ENCODE measurements at regions not wholly inside any gene's neighbourhood (a gene's known extent, or its start where the extent isn't known, plus 50 kb on each side); places are given as distances from the start of the nearest gene placed in this dataset.

- Mint-ChIP-seq H3K27me3 (ENCODE audit: low read depth) (no peaks in the 10 kb centered on the region), H3K27ac (no peak overlapping the region), H3K4me3 (no peak overlapping the region), H3K9me3 (no peaks in the 10 kb centered on the region), H3K4me1 (ENCODE audit: low read depth) (no peaks in the 10 kb centered on the region), H3K36me3 (ENCODE audit: low read depth) (no peaks in the 10 kb centered on the region)
- no peak for DNase-seq (ENCODE audit: low spot score)
Measured at GRCh38 chr5:6134281-6134680, 244.1 kb downstream of the MED10 start.

- Mint-ChIP-seq H3K27me3 (ENCODE audit: low read depth) (no peaks in the 10 kb centered on the region), H3K9me3 (peaks cover 7% of the 10 kb centered on the region), H3K36me3 (ENCODE audit: low read depth) (no peaks in the 10 kb centered on the region), H3K4me1 (ENCODE audit: low read depth) (no peaks in the 10 kb centered on the region), H3K27ac (no peak overlapping the region), H3K4me3 (no peak overlapping the region)
- DNase-seq (ENCODE audit: low spot score), result no peak
Measured at GRCh38 chr5:6125781-6126180, 252.6 kb downstream of the MED10 start.

- H3K27me3 Mint-ChIP-seq (ENCODE audit: low read depth), result no peaks in the 10 kb centered on the region
- no peak overlapping the region for H3K4me3 Mint-ChIP-seq
- H3K27ac Mint-ChIP-seq, result no peak overlapping the region
- DNase-seq (ENCODE audit: low spot score), result no peak
- H3K9me3 Mint-ChIP-seq, result no peaks in the 10 kb centered on the region
- no peaks in the 10 kb centered on the region for H3K4me1 Mint-ChIP-seq (ENCODE audit: low read depth)
- H3K36me3 Mint-ChIP-seq (ENCODE audit: low read depth), result no peaks in the 10 kb centered on the region
Measured at GRCh38 chr5:6118691-6119090, 259.7 kb downstream of the MED10 start.

- Mint-ChIP-seq H3K36me3 (ENCODE audit: low read depth) (no peaks in the 10 kb centered on the region), H3K27ac (no peak overlapping the region), H3K27me3 (ENCODE audit: low read depth) (no peaks in the 10 kb centered on the region)
Measured at GRCh38 chr5:6117212-6117611, 261.1 kb downstream of the MED10 start.

GRCh38 chr5:6115852-6116251 lies 262.5 kb downstream of the MED10 start:
- H3K27ac Mint-ChIP-seq, result no peak overlapping the region
- no peaks in the 10 kb centered on the region for H3K27me3 Mint-ChIP-seq (ENCODE audit: low read depth)

More at GRCh38 chr5:6117212-6117611, 261.1 kb downstream of the MED10 start:
- H3K4me3 Mint-ChIP-seq, result no peak overlapping the region
- H3K9me3 Mint-ChIP-seq, result no peaks in the 10 kb centered on the region
- no peak for DNase-seq (ENCODE audit: low spot score)
- no peaks in the 10 kb centered on the region for H3K4me1 Mint-ChIP-seq (ENCODE audit: low read depth)

GRCh38 chr5:6112538-6112937 lies 265.8 kb downstream of the MED10 start:
- Mint-ChIP-seq H3K9me3 (no peaks in the 10 kb centered on the region), H3K36me3 (ENCODE audit: low read depth) (no peaks in the 10 kb centered on the region)

More at GRCh38 chr5:6115852-6116251, 262.5 kb downstream of the MED10 start:
- no peak overlapping the region for H3K4me3 Mint-ChIP-seq
- DNase-seq (ENCODE audit: low spot score), result no peak
- no peaks in the 10 kb centered on the region for H3K4me1 Mint-ChIP-seq (ENCODE audit: low read depth)
- H3K9me3 Mint-ChIP-seq, result no peaks in the 10 kb centered on the region
- no peaks in the 10 kb centered on the region for H3K36me3 Mint-ChIP-seq (ENCODE audit: low read depth)

GRCh38 chr5:6112125-6112524 lies 266.2 kb downstream of the MED10 start:
- no peaks in the 10 kb centered on the region for H3K27me3 Mint-ChIP-seq (ENCODE audit: low read depth)

More at GRCh38 chr5:6112538-6112937, 265.8 kb downstream of the MED10 start:
- no peaks in the 10 kb centered on the region for H3K27me3 Mint-ChIP-seq (ENCODE audit: low read depth)
- H3K4me1 Mint-ChIP-seq (ENCODE audit: low read depth), result no peaks in the 10 kb centered on the region
- no peak overlapping the region for H3K4me3 Mint-ChIP-seq
- no peak for DNase-seq (ENCODE audit: low spot score)
- H3K27ac Mint-ChIP-seq, result no peak overlapping the region

GRCh38 chr5:6111131-6111530 lies 267.2 kb downstream of the MED10 start:
- Mint-ChIP-seq H3K4me3 (no peak overlapping the region), H3K36me3 (ENCODE audit: low read depth) (no peaks in the 10 kb centered on the region), H3K27ac (no peak overlapping the region), H3K27me3 (ENCODE audit: low read depth) (no peaks in the 10 kb centered on the region), H3K9me3 (no peaks in the 10 kb centered on the region), H3K4me1 (ENCODE audit: low read depth) (no peaks in the 10 kb centered on the region)
- DNase-seq (ENCODE audit: low spot score), result no peak

More at GRCh38 chr5:6112125-6112524, 266.2 kb downstream of the MED10 start:
- Mint-ChIP-seq H3K4me3 (no peak overlapping the region), H3K9me3 (no peaks in the 10 kb centered on the region), H3K36me3 (ENCODE audit: low read depth) (no peaks in the 10 kb centered on the region), H3K4me1 (ENCODE audit: low read depth) (no peaks in the 10 kb centered on the region), H3K27ac (no peak overlapping the region)
- DNase-seq (ENCODE audit: low spot score), result no peak

GRCh38 chr5:6110441-6111005 lies 267.8 kb downstream of the MED10 start:
- no peak overlapping the region for H3K27ac Mint-ChIP-seq
- no peaks in the 10 kb centered on the region for H3K9me3 Mint-ChIP-seq
- H3K36me3 Mint-ChIP-seq (ENCODE audit: low read depth), result no peaks in the 10 kb centered on the region
- no peaks in the 10 kb centered on the region for H3K27me3 Mint-ChIP-seq (ENCODE audit: low read depth)
- no peak overlapping the region for H3K4me3 Mint-ChIP-seq
- H3K4me1 Mint-ChIP-seq (ENCODE audit: low read depth), result no peaks in the 10 kb centered on the region
- DNase-seq (ENCODE audit: low spot score), result no peak

- no peak for DNase-seq (ENCODE audit: low spot score)
- H3K4me1 Mint-ChIP-seq (ENCODE audit: low read depth), result no peaks in the 10 kb centered on the region
- H3K27ac Mint-ChIP-seq, result no peak overlapping the region
- H3K4me3 Mint-ChIP-seq, result no peak overlapping the region
- H3K9me3 Mint-ChIP-seq, result no peaks in the 10 kb centered on the region
- no peaks in the 10 kb centered on the region for H3K36me3 Mint-ChIP-seq (ENCODE audit: low read depth)
- no peaks in the 10 kb centered on the region for H3K27me3 Mint-ChIP-seq (ENCODE audit: low read depth)
Measured at GRCh38 chr5:6108981-6109825, 269.1 kb downstream of the MED10 start.

- no peaks in the 10 kb centered on the region for H3K9me3 Mint-ChIP-seq
- H3K36me3 Mint-ChIP-seq (ENCODE audit: low read depth), result no peaks in the 10 kb centered on the region
- no peaks in the 10 kb centered on the region for H3K4me1 Mint-ChIP-seq (ENCODE audit: low read depth)
- DNase-seq (ENCODE audit: low spot score), result no peak
- H3K4me3 Mint-ChIP-seq, result no peak overlapping the region
- H3K27ac Mint-ChIP-seq, result no peak overlapping the region
- H3K27me3 Mint-ChIP-seq (ENCODE audit: low read depth), result no peaks in the 10 kb centered on the region
Measured at GRCh38 chr5:6108540-6108848, 269.9 kb downstream of the MED10 start.

- no peak for DNase-seq (ENCODE audit: low spot score)
- no peaks in the 10 kb centered on the region for H3K4me1 Mint-ChIP-seq (ENCODE audit: low read depth)
- no peaks in the 10 kb centered on the region for H3K36me3 Mint-ChIP-seq (ENCODE audit: low read depth)
- H3K4me3 Mint-ChIP-seq, result no peak overlapping the region
- no peaks in the 10 kb centered on the region for H3K27me3 Mint-ChIP-seq (ENCODE audit: low read depth)
- no peak overlapping the region for H3K27ac Mint-ChIP-seq
- no peaks in the 10 kb centered on the region for H3K9me3 Mint-ChIP-seq
Measured at GRCh38 chr5:6107675-6108539, 270.4 kb downstream of the MED10 start.

- Mint-ChIP-seq H3K4me3 (no peak overlapping the region), H3K4me1 (ENCODE audit: low read depth) (no peaks in the 10 kb centered on the region), H3K27me3 (ENCODE audit: low read depth) (no peaks in the 10 kb centered on the region), H3K27ac (no peak overlapping the region), H3K9me3 (peaks cover 6% of the 10 kb centered on the region), H3K36me3 (ENCODE audit: low read depth) (no peaks in the 10 kb centered on the region)
- DNase-seq (ENCODE audit: low spot score), result no peak
Measured at GRCh38 chr5:6106756-6107155, 271.6 kb downstream of the MED10 start.

GRCh38 chr5:6105320-6105719 lies 273.0 kb downstream of the MED10 start:
- no peaks in the 10 kb centered on the region for H3K27me3 Mint-ChIP-seq (ENCODE audit: low read depth)
- H3K27ac Mint-ChIP-seq, result no peak overlapping the region
- H3K4me1 Mint-ChIP-seq (ENCODE audit: low read depth), result no peaks in the 10 kb centered on the region
- no peak for DNase-seq (ENCODE audit: low spot score)
- H3K4me3 Mint-ChIP-seq, result no peak overlapping the region
- H3K9me3 Mint-ChIP-seq, result peaks cover 7% of the 10 kb centered on the region
- no peaks in the 10 kb centered on the region for H3K36me3 Mint-ChIP-seq (ENCODE audit: low read depth)
